ENCODE measurements at regions not wholly inside any gene's neighbourhood (a gene's known extent, or its start where the extent isn't known, plus 50 kb on each side); places are given as distances from the start of the nearest gene placed in this dataset.
"Not testable (repeated sequence)": the region's sequence is repeated elsewhere in the genome, so short reads cannot be mapped to it uniquely, and the experiment has no call there.

GRCh38 chr7:79534128-79534527 lies 80.7 kb upstream of the MAGI2 start:
- intact Hi-C loops (cut with micrococcal nuclease), result no loop called here

GRCh38 chr7:79531905-79532664 lies 78.6 kb upstream of the MAGI2 start:
- no peak for ATAC-seq
- intact Hi-C loops (cut with micrococcal nuclease), result no loop called here
- no peak for DNase-seq

More at GRCh38 chr7:79534128-79534527, 80.7 kb upstream of the MAGI2 start:
- ATAC-seq (no peak), DNase-seq (no peak)

- DNase-seq (no peak), ATAC-seq (no peak)
- intact Hi-C loops (cut with micrococcal nuclease), result no loop called here
These were observed 77.6 kb upstream of the MAGI2 start for GRCh38 chr7:79531116-79531515.

- no peak for DNase-seq
- no peak for ATAC-seq
- intact Hi-C loops (cut with micrococcal nuclease), result no loop called here
These were observed 76.4 kb upstream of the MAGI2 start for GRCh38 chr7:79529881-79530235.

- no peak for DNase-seq
- no peak for ATAC-seq
- intact Hi-C loops (cut with micrococcal nuclease), result no loop called here
These were observed 75.9 kb upstream of the MAGI2 start for GRCh38 chr7:79529214-79529880.

- DNase-seq (no peak), ATAC-seq (no peak)
- intact Hi-C loops (cut with micrococcal nuclease), result no loop called here
These were observed 75.0 kb upstream of the MAGI2 start for GRCh38 chr7:79528421-79528820.

- no peak for DNase-seq
- ATAC-seq, result no peak
- intact Hi-C loops (cut with micrococcal nuclease), result no loop called here
These were observed 70.6 kb upstream of the MAGI2 start for GRCh38 chr7:79524048-79524447.

GRCh38 chr7:79523436-79523835 lies 70.0 kb upstream of the MAGI2 start:
- DNase-seq, result no peak
- intact Hi-C loops (cut with micrococcal nuclease), result no loop called here
- no peak for ATAC-seq

GRCh38 chr7:79520543-79520942 lies 67.1 kb upstream of the MAGI2 start:
- intact Hi-C loops (cut with micrococcal nuclease), result no loop called here
- DNase-seq (no peak), ATAC-seq (no peak)

GRCh38 chr7:79515358-79515757 lies 61.9 kb upstream of the MAGI2 start:
- intact Hi-C loops (cut with micrococcal nuclease), result no loop called here
- ATAC-seq (no peak), DNase-seq (no peak)

GRCh38 chr7:79513261-79513660 lies 59.8 kb upstream of the MAGI2 start:
- DNase-seq, result no peak
- intact Hi-C loops (cut with micrococcal nuclease), result no loop called here
- no peak for ATAC-seq

- intact Hi-C loops (cut with micrococcal nuclease), result no loop called here
- DNase-seq (no peak), ATAC-seq (no peak)
These were observed 58.8 kb upstream of the MAGI2 start for GRCh38 chr7:79512261-79512660.

- intact Hi-C loops (cut with micrococcal nuclease); DNase-seq; ATAC-seq: not testable (repeated sequence)
These were observed 57.6 kb upstream of the MAGI2 start for GRCh38 chr7:79511056-79511455.

GRCh38 chr7:79507131-79507530 lies 53.7 kb upstream of the MAGI2 start:
- no peak for ATAC-seq
- intact Hi-C loops (cut with micrococcal nuclease), result no loop called here
- DNase-seq, result no peak

- intact Hi-C loops (cut with micrococcal nuclease), result no loop called here
- no peak for DNase-seq
- no peak for ATAC-seq
These were observed 53.0 kb upstream of the MAGI2 start for GRCh38 chr7:79506481-79506880.

GRCh38 chr7:79504607-79505389 lies 51.3 kb upstream of the MAGI2 start:
- DNase-seq (no peak), ATAC-seq (peak; percentile 41)
- intact Hi-C loops (cut with micrococcal nuclease), result no loop called here
